ENCODE measurements at regions not wholly inside any gene's neighbourhood (a gene's known extent, or its start where the extent isn't known, plus 50 kb on each side); places are given as distances from the start of the nearest gene placed in this dataset.

GRCh38 chr9:95756101-95756500 is 119.4 kb upstream of the ERCC6L2 start:
- H3K4me1 ChIP-seq (ENCODE audit: control insufficient read depth in 2 of 3, insufficient read depth in 2 of 3, low read depth in 1 of 3, low read length in 3 of 3), result peaks cover 0 to 2% (median 2%) of the 10 kb centered on the region in 3 donors
- no peaks in the 10 kb centered on the region for H3K27me3 ChIP-seq (ENCODE audit: control insufficient read depth, insufficient read depth, low read length)
- no peak for DNase-seq
- TF ChIP-seq CTCF (IDR thresholded peaks at IDR 0.05; ENCODE audit: borderline replicate concordance, extremely low read depth, insufficient read depth), result no peak
- H3K27ac ChIP-seq (ENCODE audit: low read depth in 2 of 2, low read length in 2 of 2), result no peak overlapping the region
- no peak for FAIRE-seq
- no peaks in the 10 kb centered on the region for H3K36me3 ChIP-seq (ENCODE audit: control insufficient read depth in 2 of 3, insufficient read depth in 3 of 3, low read length in 3 of 3)
- no peak overlapping the region for H3K4me3 ChIP-seq (ENCODE audit: low read length in 3 of 3)
- H3K9ac ChIP-seq (ENCODE audit: low read length in 3 of 3), result no peak overlapping the region
- H3K9me3 ChIP-seq (ENCODE audit: control insufficient read depth in 2 of 3, insufficient read depth in 1 of 3, low read length in 3 of 3), result no peaks in the 10 kb centered on the region
- intact Hi-C loops (cut with DNase I), result no loop called here

- H3K9me3 ChIP-seq (ENCODE audit: control insufficient read depth in 2 of 3, insufficient read depth in 1 of 3, low read length in 3 of 3), result no peaks in the 10 kb centered on the region
- FAIRE-seq (no peak), DNase-seq (no peak)
- H3K36me3 ChIP-seq (ENCODE audit: control insufficient read depth in 2 of 3, insufficient read depth in 3 of 3, low read length in 3 of 3), result no peaks in the 10 kb centered on the region
- H3K4me3 ChIP-seq (ENCODE audit: low read length in 3 of 3), result no peak overlapping the region
- H3K27ac ChIP-seq (ENCODE audit: low read depth in 2 of 2, low read length in 2 of 2), result no peak overlapping the region
- intact Hi-C loops (cut with DNase I), result no loop called here
- no peak overlapping the region for H3K9ac ChIP-seq (ENCODE audit: low read length in 3 of 3)
- H3K27me3 ChIP-seq (ENCODE audit: control insufficient read depth, insufficient read depth, low read length), result no peaks in the 10 kb centered on the region
- peaks cover 0 to 2% (median 2%) of the 10 kb centered on the region in 3 donors for H3K4me1 ChIP-seq (ENCODE audit: control insufficient read depth in 2 of 3, insufficient read depth in 2 of 3, low read depth in 1 of 3, low read length in 3 of 3)
- TF ChIP-seq CTCF (IDR thresholded peaks at IDR 0.05; ENCODE audit: borderline replicate concordance, extremely low read depth, insufficient read depth), result no peak
Measured at GRCh38 chr9:95755421-95755730, 120.1 kb upstream of the ERCC6L2 start.

GRCh38 chr9:95754533-95755420 is 120.7 kb upstream of the ERCC6L2 start:
- Histone ChIP-seq H3K27me3 (ENCODE audit: control insufficient read depth, insufficient read depth, low read length) (no peaks in the 10 kb centered on the region), H3K4me1 (ENCODE audit: control insufficient read depth in 2 of 3, insufficient read depth in 2 of 3, low read depth in 1 of 3, low read length in 3 of 3) (peaks cover 0 to 2% (median 2%) of the 10 kb centered on the region in 3 donors), H3K36me3 (ENCODE audit: control insufficient read depth in 2 of 3, insufficient read depth in 3 of 3, low read length in 3 of 3) (no peaks in the 10 kb centered on the region), H3K9me3 (ENCODE audit: control insufficient read depth in 2 of 3, insufficient read depth in 1 of 3, low read length in 3 of 3) (no peaks in the 10 kb centered on the region), H3K9ac (ENCODE audit: low read length in 3 of 3) (no peak overlapping the region), H3K27ac (ENCODE audit: low read depth in 2 of 2, low read length in 2 of 2) (no peak overlapping the region), H3K4me3 (ENCODE audit: low read length in 3 of 3) (no peak overlapping the region)
- intact Hi-C loops (cut with DNase I), result no loop called here
- FAIRE-seq (no peak), DNase-seq (no peak)
- TF ChIP-seq CTCF (IDR thresholded peaks at IDR 0.05; ENCODE audit: borderline replicate concordance, extremely low read depth, insufficient read depth), result no peak

Measured in kidney (tissue), 13 donors.